ENCODE measurements at regions not wholly inside any gene's neighbourhood (a gene's known extent, or its start where the extent isn't known, plus 50 kb on each side); places are given as distances from the start of the nearest gene placed in this dataset.

DNA sequence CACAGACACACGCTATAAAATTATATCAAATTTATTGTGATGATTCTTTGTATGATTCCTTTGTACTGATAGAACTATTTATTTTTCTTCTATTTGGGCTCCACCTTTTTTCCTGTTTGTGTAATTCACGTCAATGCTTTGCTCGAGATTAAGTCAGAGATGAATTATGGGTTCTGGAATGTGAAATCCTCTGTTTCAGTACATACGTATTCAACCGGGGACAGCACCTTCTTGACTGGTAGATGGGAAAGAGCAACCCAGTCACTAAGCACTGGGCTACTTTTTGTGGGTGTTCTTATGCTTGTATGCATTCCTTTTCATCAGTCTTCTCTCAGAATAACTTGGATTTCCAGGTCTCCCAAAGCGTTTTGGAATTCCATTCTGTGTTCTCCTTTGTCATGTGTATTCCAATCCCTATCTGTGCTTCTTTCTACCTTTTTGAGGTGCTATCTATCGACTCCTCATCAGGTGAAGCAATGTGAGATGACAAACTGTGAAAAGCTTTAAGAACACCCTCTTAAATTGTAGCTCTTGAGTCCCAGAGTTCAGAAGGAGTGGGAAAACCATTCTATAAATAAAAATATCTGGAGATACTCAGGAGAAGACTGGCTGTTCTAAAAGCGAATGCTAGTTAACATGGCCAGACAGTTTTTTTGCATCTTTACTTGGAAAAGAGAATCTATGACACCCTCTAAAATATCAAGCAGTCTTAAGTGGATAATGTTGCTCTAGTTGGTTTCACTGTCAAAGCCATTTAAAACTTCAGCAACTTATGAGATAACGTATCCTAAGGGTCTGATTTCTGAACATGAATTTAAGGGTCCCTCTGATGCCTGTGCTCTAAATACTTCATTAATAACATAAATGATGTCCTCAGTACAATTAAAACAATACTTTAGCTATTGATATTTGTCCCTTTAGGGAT is 197.7 kb upstream of the PREP start:
- no peak for DNase-seq

DNA sequence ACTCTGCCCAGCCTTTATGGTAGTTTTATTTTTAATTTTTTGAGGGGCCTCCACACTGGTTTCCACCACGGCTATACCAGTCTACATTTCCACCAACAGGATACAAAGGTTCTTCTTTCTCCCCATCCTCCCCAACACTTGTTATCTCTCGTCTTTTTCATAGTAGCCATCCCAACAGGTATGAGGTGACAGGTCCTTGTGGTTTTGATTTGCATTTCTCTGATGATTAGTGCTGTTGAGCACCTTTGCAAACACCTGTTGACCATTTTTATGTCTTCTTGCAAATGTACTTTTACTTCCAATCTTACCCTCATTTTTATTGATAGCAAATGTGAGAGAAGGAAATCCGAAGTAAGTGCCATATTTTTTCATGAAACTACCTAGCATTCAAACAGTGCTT is 195.4 kb upstream of the PREP start:
- DNase-seq, result no peak

- no peak for DNase-seq
These were observed 193.4 kb upstream of the PREP start for GRCh38 chr6:105596284-105596755.

- no peak for DNase-seq
These were observed 192.9 kb upstream of the PREP start for GRCh38 chr6:105595829-105596228.

- DNase-seq, result no peak
These were observed 191.9 kb upstream of the PREP start for GRCh38 chr6:105594821-105595220.

- DNase-seq, result no peak
These were observed 191.2 kb upstream of the PREP start for GRCh38 chr6:105593805-105594671.

- DNase-seq, result no peak
These were observed 190.3 kb upstream of the PREP start for GRCh38 chr6:105593056-105593690.

DNA sequence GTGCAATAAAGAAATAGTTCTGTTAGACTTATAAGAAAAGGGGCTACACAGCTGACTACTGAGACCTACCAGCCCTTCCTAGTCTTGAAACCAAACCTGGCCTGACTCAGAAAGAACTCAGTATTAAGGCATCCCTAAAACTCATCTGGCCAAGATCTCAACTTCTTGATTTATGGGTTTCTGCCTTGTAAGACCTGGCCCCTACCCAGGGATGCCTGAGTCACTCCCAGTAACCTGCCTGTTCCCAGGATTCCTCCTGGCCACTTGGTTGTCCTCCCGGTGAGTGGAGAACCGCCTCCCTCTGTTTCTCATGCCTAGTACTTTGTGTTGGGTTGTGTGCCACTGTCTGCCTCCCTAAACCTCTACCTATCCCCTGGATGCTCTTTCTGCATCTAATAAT is 189.4 kb upstream of the PREP start:
- DNase-seq, result no peak

- DNase-seq, result peak; percentile 84
These were observed 188.2 kb upstream of the PREP start for GRCh38 chr6:105591053-105591452.

DNA sequence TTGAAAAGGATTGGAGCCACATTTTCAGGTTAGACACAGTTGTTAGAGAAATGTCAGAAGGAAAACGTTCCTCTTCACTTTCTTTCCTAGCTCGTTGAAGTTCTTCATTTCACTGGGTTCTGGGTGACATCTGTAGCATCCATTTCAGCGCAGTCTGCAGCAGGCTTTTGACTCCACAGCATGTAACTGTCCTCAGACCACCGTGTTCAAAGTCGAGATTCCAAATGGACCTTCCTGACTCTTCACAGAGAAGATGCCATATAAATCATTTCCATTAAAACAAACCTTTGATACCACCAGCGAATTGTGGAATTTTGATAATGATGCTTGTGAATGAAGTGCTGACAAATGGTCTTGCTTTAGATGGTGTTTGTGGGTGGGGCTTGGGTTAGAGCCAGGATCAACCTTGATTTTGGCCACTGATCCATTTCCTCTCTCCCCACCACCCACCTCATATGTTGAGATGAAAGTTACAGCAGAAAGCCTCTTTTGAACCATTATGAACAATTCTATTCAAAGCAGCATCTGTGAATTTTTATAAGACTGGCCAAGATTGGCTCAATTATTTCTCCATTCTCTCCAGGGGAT is 185.3 kb upstream of the PREP start:
- no peak for DNase-seq

DNA sequence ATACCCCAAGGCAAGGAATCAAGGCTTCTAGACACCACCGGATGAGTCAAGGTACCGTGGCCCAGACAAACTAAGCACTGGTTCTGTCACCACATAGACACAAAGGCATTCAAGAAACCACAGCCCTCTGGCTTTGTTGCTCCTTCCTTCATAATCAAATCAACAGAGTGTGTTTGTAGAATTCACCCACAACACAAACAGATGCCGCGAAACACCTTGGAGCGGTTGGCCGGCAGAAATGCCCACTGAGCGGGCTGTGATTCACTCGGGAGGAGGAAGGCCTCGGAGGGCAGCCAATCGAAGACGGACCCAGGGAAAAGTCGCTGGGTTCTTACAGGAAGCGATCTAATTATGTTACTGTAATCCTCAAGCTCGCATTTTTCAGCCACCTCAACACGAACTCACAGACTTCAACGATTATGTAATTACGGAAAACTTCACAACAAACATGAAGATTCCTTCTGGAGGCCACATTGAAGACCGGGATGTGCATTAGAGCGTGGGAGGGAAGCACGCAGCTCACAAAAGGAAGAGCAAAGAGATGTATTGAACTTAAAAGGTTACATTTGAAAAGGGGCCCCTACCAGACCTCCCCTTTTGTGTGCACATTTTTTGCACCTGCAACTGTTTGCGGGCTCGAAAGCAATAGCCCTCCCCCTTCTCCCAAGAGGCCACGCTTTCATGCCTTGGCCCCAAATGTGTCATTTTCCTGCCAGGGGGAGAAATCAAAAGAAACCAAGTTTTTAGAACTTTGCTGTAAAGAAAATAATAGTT is 184.7 kb upstream of the PREP start:
- DNase-seq, result no peak

- no peak for DNase-seq
These were observed 175.4 kb upstream of the PREP start for GRCh38 chr6:105578179-105578707.

DNA sequence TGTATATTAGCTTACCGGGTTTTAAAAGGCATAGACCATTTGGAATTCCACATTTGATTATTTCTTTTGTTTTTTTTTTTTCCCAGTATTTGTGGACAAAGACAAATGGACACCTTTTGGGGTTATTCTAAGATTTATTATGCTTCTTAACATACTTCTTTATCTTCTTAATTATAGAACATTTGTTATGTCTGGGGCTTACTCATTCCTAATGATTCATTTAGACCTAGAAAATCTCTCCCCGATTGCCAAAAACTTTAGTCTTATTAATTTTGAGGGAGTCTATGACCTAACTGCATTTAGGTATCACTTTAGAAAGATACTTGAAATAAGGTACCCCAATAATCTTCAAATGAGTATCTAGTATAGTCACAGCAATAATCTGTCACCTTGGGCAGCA is 170.7 kb upstream of the PREP start:
- no peak for DNase-seq

GRCh38 chr6:105573138-105573537 is 170.3 kb upstream of the PREP start:
- no peak for DNase-seq

DNA sequence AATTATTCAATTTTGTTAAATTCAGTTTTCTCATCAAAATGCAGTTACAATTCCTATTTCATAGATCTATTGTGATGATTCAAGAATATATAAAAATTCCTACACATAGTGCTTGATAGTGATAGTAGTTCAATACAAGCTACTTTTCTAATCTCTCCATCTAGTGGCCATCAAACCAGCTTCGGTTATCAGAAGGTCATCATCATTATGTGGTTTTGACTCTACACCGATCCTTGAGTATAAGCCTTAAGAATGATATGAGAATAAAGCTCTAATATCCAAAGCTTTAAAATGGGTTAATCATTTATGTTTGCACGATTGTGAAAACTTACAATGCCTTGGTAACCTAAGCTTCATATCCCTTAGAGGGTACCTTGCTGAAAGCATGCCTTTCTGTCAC is 167.5 kb upstream of the PREP start:
- no peak for DNase-seq

GRCh38 chr6:105569706-105570105 is 166.8 kb upstream of the PREP start:
- no peak for DNase-seq

DNA sequence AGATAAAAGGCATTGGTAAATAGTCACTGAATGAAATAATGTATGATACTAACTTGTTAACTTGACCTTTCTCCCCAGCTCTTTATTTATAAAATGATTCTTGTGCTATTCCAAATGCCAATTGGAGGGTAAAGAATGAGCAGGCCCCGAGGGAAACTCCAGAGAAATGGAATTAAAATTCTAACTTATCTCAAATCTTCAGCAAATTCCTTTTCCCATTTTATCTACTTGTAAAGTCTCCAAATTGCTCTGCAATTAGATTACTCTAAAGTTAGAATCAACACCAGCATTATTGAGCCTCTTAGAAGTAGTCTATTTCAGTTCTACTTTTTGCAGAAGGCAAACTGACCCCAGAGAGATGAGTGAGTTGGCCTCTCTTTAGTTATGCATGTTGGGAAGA is 165.9 kb upstream of the PREP start:
- no peak for DNase-seq

DNA sequence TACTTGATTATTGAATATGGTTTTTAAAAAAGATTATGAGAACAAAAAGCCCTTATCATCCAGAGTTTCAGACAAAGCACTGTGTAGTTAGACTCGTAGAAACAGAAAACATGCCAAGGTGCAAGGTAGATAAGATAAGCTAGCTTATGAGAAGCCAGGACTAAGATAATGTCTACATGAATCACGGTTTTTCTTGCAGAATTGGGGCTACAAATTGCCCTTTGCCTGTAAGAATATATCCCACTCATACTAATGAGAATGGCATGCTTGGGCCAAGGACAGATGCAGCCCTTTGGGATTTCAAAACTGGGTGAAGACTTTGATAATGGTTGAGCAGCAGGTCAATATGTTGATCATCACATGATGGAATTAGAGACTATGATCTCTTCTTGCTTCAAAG is 165.3 kb upstream of the PREP start:
- no peak for DNase-seq

- DNase-seq, result no peak
These were observed 164.3 kb upstream of the PREP start for GRCh38 chr6:105567140-105567539.

- DNase-seq, result no peak
These were observed 163.6 kb upstream of the PREP start for GRCh38 chr6:105566503-105566902.

DNA sequence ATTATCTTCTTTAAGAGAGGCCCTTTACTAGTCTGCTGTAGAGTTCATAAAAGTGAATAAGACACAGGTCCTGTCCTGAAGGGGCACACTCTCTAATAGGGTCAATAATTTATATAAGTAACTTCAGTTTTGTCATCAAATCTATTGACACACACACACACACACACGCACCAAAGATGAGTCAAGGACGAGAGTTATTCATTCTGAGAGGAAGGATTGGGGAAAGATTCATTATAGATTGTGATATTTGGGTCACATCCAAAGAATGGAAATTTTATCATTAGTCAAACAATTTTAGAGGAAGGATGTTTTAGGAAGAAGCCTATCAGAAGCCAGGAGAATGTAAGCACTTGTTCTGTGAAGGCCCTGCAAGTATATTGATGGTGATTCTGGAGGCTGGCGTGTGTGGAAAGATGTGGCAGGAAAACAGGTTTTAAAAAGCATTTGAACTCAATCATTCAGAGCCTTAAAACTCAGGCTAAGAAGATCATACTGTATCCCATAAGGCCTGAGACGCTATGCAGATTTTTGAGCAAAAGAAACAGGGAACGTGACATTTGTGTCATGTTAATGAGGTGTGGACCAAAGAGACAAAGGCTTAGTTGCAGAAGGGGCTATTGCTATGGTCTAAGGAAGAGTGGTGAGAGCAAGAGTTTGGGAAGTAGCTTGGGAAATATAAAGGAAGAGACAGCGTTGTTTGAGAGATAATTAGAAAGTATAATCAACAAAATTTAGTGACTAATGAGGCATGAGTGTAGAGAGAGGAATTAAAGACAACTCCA is 161.4 kb upstream of the PREP start:
- DNase-seq, result no peak

Measured in suppressor macrophage treated with lipopolysaccharide for 4 hours (primary cell).